HepG2 (cell line): ENCODE measurements at regions not wholly inside any gene's neighbourhood (a gene's known extent, or its start where the extent isn't known, plus 50 kb on each side); places are given as distances from the start of the nearest gene placed in this dataset.

Source experiments
- ATAC-seq: fragments of 200-7000 bp; cut with Tn5 transposase; 3 replicates; pipeline ENCODE4 v1.9.1; 2020; ENCODE audit warnings: mild to moderate bottlenecking, moderate library complexity
- BruUV-seq: library from RNA; stranded (reverse); fragments of 400-500 nt; replicated peaks from 2 replicates; lab custom pipeline; 2021; lab: Mats Ljungman, UMichigan
- CTCF ChIA-PET: fragments of 300-600 bp; formaldehyde crosslinking; extraction: SDS; loops from one replicate; lab custom pipeline; 2021; ENCODE audit warnings: low total read pairs, inconsistent platforms, low intra/inter-chr PET ratio; lab: Yijun Ruan, JAX
- POLR2A ChIA-PET: fragments of 350-600 bp; sonication (Branson Sonifier 250); formaldehyde crosslinking; loops from one replicate; lab custom pipeline; 2020; ENCODE audit warnings: antibody characterized with exemption, inconsistent platforms; lab: Yijun Ruan, JAX
- DNase-seq: peaks from one replicate; pipeline ENCODE4 v3.0.0-alpha.2; 2015; ENCODE audit warnings: low spot score
- FAIRE-seq: peaks from 3 replicates; lab custom pipeline; 2011; peaks lifted over from hg19 to GRCh38; lab: Jason Lieb, UNC
- H2AFZ ChIP-seq: one replicate; pipeline ENCODE4 v1.6.1; 2011; ENCODE audit warnings: low read length, inconsistent platforms
- H3K27ac ChIP-seq: fragments of 300-600 bp; 3 replicates; pipeline ENCODE4 v1.8.0; 2011; ENCODE audit warnings: mixed run types, mild to moderate bottlenecking, mixed read lengths, low read length, inconsistent platforms; ENCODE audit not compliant: insufficient read depth; ENCODE audit errors: extremely low read length
- H3K27me3 ChIP-seq, 2 experiments: fragments of 200-600 bp in 1 of 2; 2 replicates in 1 of 2; 3 replicates in 1 of 2; pipeline versions ENCODE4 v1.6.0 to v1.8.0; 2011; ENCODE audit warnings: low read length in 2 of 2, mild to moderate bottlenecking in 2 of 2, moderate library complexity in 2 of 2, inconsistent platforms in 1 of 2; ENCODE audit not compliant: insufficient read depth in 2 of 2, control insufficient read depth in 1 of 2
- H3K36me3 ChIP-seq, 2 experiments: fragments of 200-600 bp in 1 of 2; replicated peaks in 1 of 2; 2 replicates in 1 of 2; 3 replicates in 1 of 2; pipeline versions ENCODE4 v1.5.1 to v1.8.0; 2011; ENCODE audit warnings: low read length in 2 of 2, inconsistent platforms in 1 of 2; ENCODE audit not compliant: insufficient read depth in 2 of 2, control insufficient read depth in 1 of 2
- H3K4me1 ChIP-seq: 2 replicates; pipeline ENCODE4 v1.5.1; 2012; ENCODE audit warnings: low read length, inconsistent platforms; ENCODE audit not compliant: insufficient read depth
- H3K4me2 ChIP-seq: 2 replicates; pipeline ENCODE4 v1.6.0; 2011; ENCODE audit warnings: low read depth, low read length, inconsistent platforms
- H3K4me3 ChIP-seq, 3 experiments: fragments of 200-600 bp in 1 of 3; sonication (generic), shearing (Covaris generic) in 1 of 3; replicated peaks in 1 of 3; 2 replicates each; pipeline ENCODE4 v1.5.1; 2011 to 2016; ENCODE audit warnings: low read length in 3 of 3, inconsistent platforms in 2 of 3, low read depth in 2 of 3, mild to moderate bottlenecking in 2 of 3, control low read depth in 1 of 3, mixed read lengths in 1 of 3; ENCODE audit not compliant: insufficient read depth in 1 of 3
- H3K79me2 ChIP-seq: one replicate; pipeline ENCODE4 v1.6.1; 2011; ENCODE audit warnings: low read length, inconsistent platforms; ENCODE audit not compliant: insufficient read depth
- H3K9ac ChIP-seq: 2 replicates; pipeline ENCODE4 v1.6.0; 2011; ENCODE audit warnings: mild to moderate bottlenecking, low read depth, low read length, inconsistent platforms; ENCODE audit not compliant: insufficient read depth
- H3K9me3 ChIP-seq: 2 replicates; pipeline ENCODE4 v1.5.1; 2012; ENCODE audit warnings: mild to moderate bottlenecking, low read length
- H4K20me1 ChIP-seq: 2 replicates; pipeline ENCODE4 v1.6.0; 2011; ENCODE audit warnings: inconsistent platforms, mild to moderate bottlenecking, low read length, moderate library complexity; ENCODE audit not compliant: insufficient read depth
- ATF7 ChIP-seq, 2 experiments: fragments of 450-650 bp in 1 of 2; sonication (generic) in 1 of 2; formaldehyde crosslinking in 1 of 2; IDR thresholded peaks; 2 replicates each; pipeline versions ENCODE4 v1.4.0 to v1.6.1; 2016 to 2020; ENCODE audit warnings: antibody characterized with exemption in 1 of 2, mild to moderate bottlenecking in 1 of 2, missing genetic modification reagents in 1 of 2
- ISL2 ChIP-seq: sonication (generic); formaldehyde crosslinking; IDR thresholded peaks from 2 replicates; pipeline ENCODE4 v1.5.0; 2020; ENCODE audit warnings: missing genetic modification reagents
- JUND ChIP-seq: sonication (generic); formaldehyde crosslinking; IDR thresholded peaks from 2 replicates; pipeline ENCODE4 v1.8.0; 2022; ENCODE audit warnings: mild to moderate bottlenecking, missing genetic modification reagents
- MAFF ChIP-seq: IDR thresholded peaks from 2 replicates; pipeline ENCODE4 v1.6.1; 2011; ENCODE audit warnings: low read depth, low read length, improper control_type of control experiment
- MAFK ChIP-seq, 2 experiments: IDR thresholded peaks in 1 of 2; conservative IDR thresholded peaks in 1 of 2; 2 replicates each; pipeline ENCODE4 v1.6.1; 2011; ENCODE audit warnings: improper control_type of control experiment in 2 of 2, low read length in 2 of 2
- MLLT10 ChIP-seq: sonication (generic); formaldehyde crosslinking; IDR thresholded peaks from 2 replicates; pipeline ENCODE4 v1.4.0; 2020; ENCODE audit warnings: missing genetic modification reagents
- SOX6 ChIP-seq, 2 experiments: fragments of 450-650 bp in 1 of 2; sonication (generic) in 1 of 2; formaldehyde crosslinking in 1 of 2; IDR thresholded peaks; 2 replicates each; pipeline versions ENCODE4 v1.4.0 to v1.6.1; 2017 to 2020; ENCODE audit warnings: antibody characterized with exemption in 1 of 2, mild to moderate bottlenecking in 1 of 2, missing genetic modification reagents in 1 of 2
- TCF7 ChIP-seq: sonication (generic); IDR thresholded peaks from 2 replicates; pipeline ENCODE4 v1.6.1; 2016; ENCODE audit warnings: antibody characterized with exemption, low read depth
- TEAD3 ChIP-seq: optimal IDR thresholded peaks from 2 replicates; pipeline ENCODE3; 2016; ENCODE audit warnings: borderline replicate concordance
- ZNF354B ChIP-seq: sonication (generic); formaldehyde crosslinking; IDR thresholded peaks from 2 replicates; pipeline ENCODE4 v1.8.0; 2022; ENCODE audit warnings: mild to moderate bottlenecking, missing genetic modification reagents
- ZNF777 ChIP-seq: sonication (generic); formaldehyde crosslinking; IDR thresholded peaks from 2 replicates; pipeline ENCODE4 v1.4.0; 2020; ENCODE audit warnings: missing genetic modification reagents
- ZNF850 ChIP-seq: sonication (generic); formaldehyde crosslinking; conservative IDR thresholded peaks from 2 replicates; pipeline ENCODE4 v1.9.0; 2021; ENCODE audit warnings: mild to moderate bottlenecking, missing genetic modification reagents
- WGBS: methylation state at CpG from one replicate; pipeline ENCODE4 v1.1.6; 2017; ENCODE audit warnings: low lambda C conversion rate; 5-methylcytosine and 5-hydroxymethylcytosine counted together
- in situ Hi-C: cut with HindIII; loops from 2 replicates; pipeline ENCODE4 v1.10.0; 2017; ENCODE audit warnings: low pct_unique_long_range_greater_than_20kb; ENCODE audit not compliant: extremely low pct_ligation_motif_present
- intact Hi-C: fragments of 100-400 bp; cut with micrococcal nuclease; formaldehyde crosslinking; loops from one replicate; pipeline ENCODE4 v1.10.0; 2022; ENCODE audit not compliant: unreplicated experiment
- TF ChIP-seq, protein P1 (sequence below): sonication (generic); formaldehyde crosslinking; IDR thresholded peaks from 2 replicates; pipeline ENCODE4 v1.5.0; 2020; ENCODE audit warnings: mild to moderate bottlenecking, missing genetic modification reagents
- TF ChIP-seq, protein P2 (sequence below): sonication (generic); formaldehyde crosslinking; IDR thresholded peaks from 2 replicates; pipeline ENCODE4 v1.4.0; 2020; ENCODE audit warnings: missing genetic modification reagents

DNA sequence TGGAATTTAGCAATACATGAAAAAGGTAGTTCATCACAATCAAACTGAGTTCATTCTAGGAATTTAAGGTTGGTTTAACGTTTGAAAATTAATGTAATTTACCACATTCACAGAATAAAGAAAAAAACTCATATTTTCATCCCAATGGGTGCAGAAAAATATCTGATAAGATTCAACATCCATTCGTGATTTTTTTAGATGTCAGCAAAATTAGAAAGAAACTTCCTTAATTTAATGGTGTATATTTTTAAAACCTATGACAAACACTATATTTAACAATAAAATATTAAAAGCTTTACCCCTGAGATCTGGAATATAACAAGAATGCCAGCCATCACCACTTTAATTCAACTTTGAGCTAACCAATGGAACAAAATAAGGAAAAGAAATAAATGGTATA lies 208.7 kb upstream of the CHAC2 start:
- no peaks in the 10 kb centered on the region for H3K9me3 ChIP-seq
- CTCF ChIA-PET, result no interaction called here
- intact Hi-C loops (no loop called here), in situ Hi-C loops (no loop called here)
- FAIRE-seq, result no peak
- no peak overlapping the region for H2AFZ ChIP-seq
- no peak overlapping the region for H3K4me2 ChIP-seq
- H3K4me1 ChIP-seq, result 0 out of 2 replicates have a peak, but pooled peaks cover 4% of the 10 kb centered on the region
- POLR2A ChIA-PET, result no interaction called here
- H4K20me1 ChIP-seq, result no peaks in the 10 kb centered on the region
- 0% methylated on average over 2 of the region's 2 CpGs for WGBS
- H3K27ac ChIP-seq, result no peak overlapping the region
- no peak for ATAC-seq
- H3K4me3 ChIP-seq, result no peak overlapping the region
- BruUV-seq, result no TSS peak
- no peaks in the 10 kb centered on the region for H3K36me3 ChIP-seq
- no peaks in the 10 kb centered on the region for H3K79me2 ChIP-seq
- no peaks in the 10 kb centered on the region for H3K27me3 ChIP-seq
- no peak overlapping the region for H3K9ac ChIP-seq
- TF ChIP-seq TCF7 (no peak), SOX6 (IDR thresholded peaks at IDR 0.05) (no peak), SOX6 (CRISPR knock-in tag; IDR thresholded peaks at IDR 0.05) (no peak), ZNF850 (no peak), MAFK (conservative IDR thresholded peaks at IDR 0.05 in 1 of 2, IDR thresholded peaks at IDR 0.05 in 1 of 2; ENCODE audit: low read length in 2 of 2) (peak; percentile 83 to 93), MAFF (peak; percentile 86), TEAD3 (CRISPR knock-in tag) (no peak)
- no peak for DNase-seq

DNA sequence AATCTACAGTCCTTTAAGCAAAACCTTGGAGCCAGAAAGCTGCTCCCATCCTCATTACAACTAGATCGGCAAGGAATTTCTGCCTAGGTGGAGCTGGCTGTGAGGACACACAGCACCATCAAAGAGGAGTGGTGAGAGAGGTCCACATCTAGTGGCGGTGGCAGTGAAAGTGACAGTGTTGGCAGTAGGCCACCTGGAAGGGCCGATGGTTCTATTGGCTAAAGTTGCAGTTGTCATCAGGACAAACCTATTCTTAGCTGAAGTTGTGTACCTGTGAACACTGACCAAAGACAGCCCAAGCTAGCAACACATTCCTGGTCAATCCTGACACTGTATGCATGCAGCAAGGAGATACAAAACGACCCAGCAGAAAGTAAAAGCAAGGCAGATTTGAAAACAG lies 218.1 kb upstream of the CHAC2 start:
- Histone ChIP-seq H3K79me2 (no peaks in the 10 kb centered on the region), H3K27me3 (no peaks in the 10 kb centered on the region), H3K4me3 (no peak overlapping the region), H3K4me1 (no peaks in the 10 kb centered on the region), H3K36me3 (no peaks in the 10 kb centered on the region), H3K4me2 (no peak overlapping the region), H3K9me3 (no peaks in the 10 kb centered on the region), H4K20me1 (no peaks in the 10 kb centered on the region), H3K27ac (no peak overlapping the region), H3K9ac (no peak overlapping the region), H2AFZ (no peak overlapping the region)
- no TSS peak for BruUV-seq
- POLR2A ChIA-PET, result no interaction called here
- CTCF ChIA-PET, result no interaction called here
- DNase-seq, result no peak
- no peak for FAIRE-seq
- in situ Hi-C loops, result no loop called here
- peak; percentile 58 for ATAC-seq
- intact Hi-C loops, result no loop called here
- 1% methylated on average over 4 of the region's 4 CpGs for WGBS
- TF ChIP-seq, protein P1, sequence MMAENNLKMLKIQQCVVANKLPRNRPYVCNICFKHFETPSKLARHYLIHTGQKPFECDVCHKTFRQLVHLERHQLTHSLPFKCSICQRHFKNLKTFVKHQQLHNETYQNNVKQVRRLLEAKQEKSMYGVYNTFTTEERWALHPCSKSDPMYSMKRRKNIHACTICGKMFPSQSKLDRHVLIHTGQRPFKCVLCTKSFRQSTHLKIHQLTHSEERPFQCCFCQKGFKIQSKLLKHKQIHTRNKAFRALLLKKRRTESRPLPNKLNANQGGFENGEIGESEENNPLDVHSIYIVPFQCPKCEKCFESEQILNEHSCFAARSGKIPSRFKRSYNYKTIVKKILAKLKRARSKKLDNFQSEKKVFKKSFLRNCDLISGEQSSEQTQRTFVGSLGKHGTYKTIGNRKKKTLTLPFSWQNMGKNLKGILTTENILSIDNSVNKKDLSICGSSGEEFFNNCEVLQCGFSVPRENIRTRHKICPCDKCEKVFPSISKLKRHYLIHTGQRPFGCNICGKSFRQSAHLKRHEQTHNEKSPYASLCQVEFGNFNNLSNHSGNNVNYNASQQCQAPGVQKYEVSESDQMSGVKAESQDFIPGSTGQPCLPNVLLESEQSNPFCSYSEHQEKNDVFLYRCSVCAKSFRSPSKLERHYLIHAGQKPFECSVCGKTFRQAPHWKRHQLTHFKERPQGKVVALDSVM (CRISPR knock-in tag), result no peak
- TF ChIP-seq ATF7 (IDR thresholded peaks at IDR 0.05) (no peak), ATF7 (CRISPR knock-in tag; IDR thresholded peaks at IDR 0.05) (no peak), ISL2 (CRISPR knock-in tag) (no peak), JUND (CRISPR knock-in tag) (no peak), MLLT10 (CRISPR knock-in tag) (no peak), ZNF777 (CRISPR knock-in tag) (no peak), ZNF354B (CRISPR knock-in tag) (no peak)
- TF ChIP-seq, protein P2, sequence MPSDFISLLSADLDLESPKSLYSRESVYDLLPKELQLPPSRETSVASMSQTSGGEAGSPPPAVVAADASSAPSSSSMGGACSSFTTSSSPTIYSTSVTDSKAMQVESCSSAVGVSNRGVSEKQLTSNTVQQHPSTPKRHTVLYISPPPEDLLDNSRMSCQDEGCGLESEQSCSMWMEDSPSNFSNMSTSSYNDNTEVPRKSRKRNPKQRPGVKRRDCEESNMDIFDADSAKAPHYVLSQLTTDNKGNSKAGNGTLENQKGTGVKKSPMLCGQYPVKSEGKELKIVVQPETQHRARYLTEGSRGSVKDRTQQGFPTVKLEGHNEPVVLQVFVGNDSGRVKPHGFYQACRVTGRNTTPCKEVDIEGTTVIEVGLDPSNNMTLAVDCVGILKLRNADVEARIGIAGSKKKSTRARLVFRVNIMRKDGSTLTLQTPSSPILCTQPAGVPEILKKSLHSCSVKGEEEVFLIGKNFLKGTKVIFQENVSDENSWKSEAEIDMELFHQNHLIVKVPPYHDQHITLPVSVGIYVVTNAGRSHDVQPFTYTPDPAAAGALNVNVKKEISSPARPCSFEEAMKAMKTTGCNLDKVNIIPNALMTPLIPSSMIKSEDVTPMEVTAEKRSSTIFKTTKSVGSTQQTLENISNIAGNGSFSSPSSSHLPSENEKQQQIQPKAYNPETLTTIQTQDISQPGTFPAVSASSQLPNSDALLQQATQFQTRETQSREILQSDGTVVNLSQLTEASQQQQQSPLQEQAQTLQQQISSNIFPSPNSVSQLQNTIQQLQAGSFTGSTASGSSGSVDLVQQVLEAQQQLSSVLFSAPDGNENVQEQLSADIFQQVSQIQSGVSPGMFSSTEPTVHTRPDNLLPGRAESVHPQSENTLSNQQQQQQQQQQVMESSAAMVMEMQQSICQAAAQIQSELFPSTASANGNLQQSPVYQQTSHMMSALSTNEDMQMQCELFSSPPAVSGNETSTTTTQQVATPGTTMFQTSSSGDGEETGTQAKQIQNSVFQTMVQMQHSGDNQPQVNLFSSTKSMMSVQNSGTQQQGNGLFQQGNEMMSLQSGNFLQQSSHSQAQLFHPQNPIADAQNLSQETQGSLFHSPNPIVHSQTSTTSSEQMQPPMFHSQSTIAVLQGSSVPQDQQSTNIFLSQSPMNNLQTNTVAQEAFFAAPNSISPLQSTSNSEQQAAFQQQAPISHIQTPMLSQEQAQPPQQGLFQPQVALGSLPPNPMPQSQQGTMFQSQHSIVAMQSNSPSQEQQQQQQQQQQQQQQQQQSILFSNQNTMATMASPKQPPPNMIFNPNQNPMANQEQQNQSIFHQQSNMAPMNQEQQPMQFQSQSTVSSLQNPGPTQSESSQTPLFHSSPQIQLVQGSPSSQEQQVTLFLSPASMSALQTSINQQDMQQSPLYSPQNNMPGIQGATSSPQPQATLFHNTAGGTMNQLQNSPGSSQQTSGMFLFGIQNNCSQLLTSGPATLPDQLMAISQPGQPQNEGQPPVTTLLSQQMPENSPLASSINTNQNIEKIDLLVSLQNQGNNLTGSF (CRISPR knock-in tag), result no peak
